Hepatic stellate cell (primary cell): ENCODE measurements at regions not wholly inside any gene's neighbourhood (a gene's known extent, or its start where the extent isn't known, plus 50 kb on each side); places are given as distances from the start of the nearest gene placed in this dataset.
"Not testable (repeated sequence)": the region's sequence is repeated elsewhere in the genome, so short reads cannot be mapped to it uniquely, and the experiment has no call there.

Experiments
- DNase-seq: peaks from one replicate; pipeline ENCODE4 v3.0.0; 2011; ENCODE audit warnings: low spot score

DNA sequence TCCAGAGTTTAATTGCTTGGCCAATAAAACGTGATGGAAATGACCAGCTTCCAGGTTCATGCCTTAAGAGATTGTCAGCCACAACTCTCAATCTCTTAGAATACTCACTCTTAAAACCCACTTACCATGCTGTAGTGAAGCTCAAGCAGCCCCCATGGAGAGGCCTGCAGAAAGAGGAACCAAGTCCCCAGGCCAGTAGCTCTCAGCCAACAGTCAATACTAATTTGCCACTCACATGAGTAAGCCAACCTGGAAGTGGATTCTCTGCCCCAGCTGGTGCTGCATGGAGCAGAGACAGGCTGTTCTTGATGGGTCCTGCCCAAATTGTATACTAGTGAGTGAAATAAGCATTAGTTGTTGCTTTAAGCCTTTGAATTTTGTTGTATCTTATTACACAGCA, 155.9 kb downstream of the OXSM start:
- no peak for DNase-seq

- no peak for DNase-seq
Observed at GRCh38 chr3:25952133-25952532, 162.2 kb downstream of the OXSM start.

GRCh38 chr3:25957026-25957425, 167.1 kb downstream of the OXSM start:
- no peak for DNase-seq

DNA sequence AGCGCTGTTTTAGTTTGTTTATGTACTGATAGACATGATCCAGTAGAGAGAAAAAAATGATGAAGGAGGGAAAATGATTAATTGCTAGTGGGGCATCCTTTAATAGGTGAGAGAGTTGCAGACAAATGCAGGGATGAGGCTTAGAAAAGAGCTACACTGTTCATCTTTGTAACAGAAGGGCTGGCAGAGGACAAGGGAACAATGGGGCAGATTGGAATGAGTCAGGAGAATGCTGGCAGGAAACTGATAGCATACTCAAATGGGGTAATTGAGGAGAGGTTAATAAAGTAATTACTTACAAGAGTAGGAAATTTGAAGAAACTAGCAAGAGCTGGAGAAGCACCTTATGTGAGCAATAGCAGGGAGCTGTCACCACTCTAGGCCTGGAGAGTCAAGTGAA, 170.9 kb downstream of the OXSM start:
- DNase-seq: no peak

DNA sequence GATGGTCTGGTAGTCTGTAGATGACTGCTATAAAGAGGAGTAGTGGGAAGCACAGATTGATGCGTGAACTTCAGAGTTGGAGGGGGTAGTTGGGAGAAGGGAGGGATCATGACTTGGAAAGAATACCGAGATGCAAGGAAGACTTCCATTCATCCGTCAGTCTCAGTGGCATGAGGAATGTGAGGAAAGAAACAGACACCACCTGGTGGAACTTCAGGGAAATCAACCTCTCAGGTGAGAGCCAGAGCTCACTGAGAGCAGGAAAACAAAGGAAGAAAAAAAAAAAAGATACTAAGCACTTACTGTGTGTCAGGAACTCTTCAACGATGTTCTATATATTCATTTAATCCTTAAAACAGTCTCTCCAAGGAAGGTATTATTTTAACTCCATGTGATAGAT, 172.4 kb downstream of the OXSM start:
- no peak for DNase-seq

DNA sequence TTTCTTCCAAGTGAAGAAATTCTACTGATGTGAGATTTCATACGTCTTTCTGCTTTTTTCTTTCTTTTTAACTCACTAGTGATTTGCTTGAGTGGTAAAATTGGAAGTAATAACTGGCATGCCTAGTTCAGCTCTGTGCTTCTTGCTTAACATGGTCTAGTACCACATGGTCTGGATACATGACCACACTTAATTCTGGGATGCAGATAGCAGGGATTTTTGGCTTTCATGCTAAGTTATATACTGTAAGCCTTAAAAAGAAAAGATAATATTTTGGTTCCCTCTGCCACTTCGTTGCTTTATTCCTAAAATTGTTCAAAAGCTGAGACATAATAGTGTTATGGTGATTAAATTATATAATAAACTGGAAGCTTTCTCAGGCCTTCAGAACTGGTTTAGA, 174.3 kb downstream of the OXSM start:
- no peak for DNase-seq

GRCh38 chr3:25967385-25967784, 177.5 kb downstream of the OXSM start:
- no peak for DNase-seq

DNA sequence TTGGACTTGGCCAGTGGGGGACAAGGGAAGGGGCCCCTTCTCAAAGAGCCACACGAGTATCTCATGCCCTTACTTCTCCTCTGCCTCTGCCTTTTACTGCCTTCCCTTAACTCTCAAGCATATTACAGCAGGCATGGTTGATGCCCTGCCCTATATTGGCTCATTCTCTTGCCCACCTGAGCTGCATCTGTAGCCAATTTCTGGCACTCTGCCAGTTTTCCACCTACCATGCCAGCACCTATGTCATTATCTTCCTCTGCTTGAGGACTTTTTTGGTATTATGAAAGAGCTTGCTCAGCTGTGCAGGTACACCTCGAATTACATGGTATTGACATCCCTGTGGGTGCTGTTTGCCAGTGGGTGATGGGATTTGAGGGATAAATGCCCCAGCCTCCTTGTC, 181.8 kb downstream of the OXSM start:
- no peak for DNase-seq

DNA sequence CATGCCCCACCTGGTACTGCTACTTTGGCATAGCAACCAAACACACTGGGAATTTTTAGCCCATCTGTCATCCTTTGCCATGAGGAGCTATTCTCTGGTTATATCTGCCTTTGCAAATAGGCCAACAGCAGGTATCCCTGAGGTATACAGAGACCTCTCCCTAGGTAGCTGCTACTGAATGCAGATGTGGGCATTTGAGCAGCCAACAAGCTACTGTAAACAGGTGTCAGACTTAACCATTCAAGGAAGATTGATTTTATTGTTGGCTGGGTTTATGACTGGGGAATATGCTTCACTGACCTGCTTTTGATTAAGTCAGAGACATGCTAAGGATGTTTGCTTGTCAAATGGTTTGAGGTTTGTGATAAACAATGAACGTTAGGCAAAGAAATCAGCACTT, 183.2 kb downstream of the OXSM start:
- no peak for DNase-seq

DNA sequence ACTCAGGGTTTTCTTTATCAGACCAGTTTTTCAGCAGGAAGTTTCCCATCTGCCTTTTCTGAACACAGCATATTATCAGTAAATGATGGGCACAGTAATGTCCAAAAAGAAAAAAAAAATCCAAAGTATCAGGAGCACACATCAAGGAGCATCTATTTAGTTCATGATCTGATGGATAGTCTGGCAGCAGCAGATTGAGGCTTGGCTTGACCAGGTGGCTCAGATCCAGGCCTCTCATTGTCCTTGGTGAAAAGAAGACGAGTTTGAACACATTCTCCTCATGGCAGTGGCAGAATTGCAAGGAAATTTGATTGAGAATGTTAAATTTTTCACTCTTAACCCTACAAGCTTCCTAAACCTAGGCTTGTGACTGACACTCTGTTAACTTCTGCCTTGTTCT, 192.9 kb downstream of the OXSM start:
- DNase-seq: no peak

GRCh38 chr3:25985621-25986020, 195.7 kb downstream of the OXSM start:
- DNase-seq: no peak

DNA sequence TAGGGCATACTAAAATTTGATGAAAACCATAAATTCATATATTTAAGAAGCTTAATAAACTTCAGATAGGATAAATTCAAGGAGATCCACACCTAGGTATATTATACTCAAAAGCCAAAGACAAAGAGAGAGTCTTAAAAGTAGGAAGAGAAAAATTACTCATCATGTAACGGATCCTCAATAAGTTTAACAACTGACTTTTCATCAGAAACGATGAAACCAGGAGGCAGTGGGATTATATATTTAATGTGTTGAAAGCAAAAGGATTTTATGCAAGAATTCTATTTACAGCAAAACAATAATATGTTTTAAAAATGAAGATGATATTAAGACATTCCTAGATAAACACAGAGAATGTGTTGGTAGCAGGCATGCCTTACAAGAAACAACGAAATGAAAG, 202.7 kb downstream of the OXSM start:
- no peak for DNase-seq

- DNase-seq: no peak
Observed at GRCh38 chr3:26004172-26004571, 214.3 kb downstream of the OXSM start.

DNA sequence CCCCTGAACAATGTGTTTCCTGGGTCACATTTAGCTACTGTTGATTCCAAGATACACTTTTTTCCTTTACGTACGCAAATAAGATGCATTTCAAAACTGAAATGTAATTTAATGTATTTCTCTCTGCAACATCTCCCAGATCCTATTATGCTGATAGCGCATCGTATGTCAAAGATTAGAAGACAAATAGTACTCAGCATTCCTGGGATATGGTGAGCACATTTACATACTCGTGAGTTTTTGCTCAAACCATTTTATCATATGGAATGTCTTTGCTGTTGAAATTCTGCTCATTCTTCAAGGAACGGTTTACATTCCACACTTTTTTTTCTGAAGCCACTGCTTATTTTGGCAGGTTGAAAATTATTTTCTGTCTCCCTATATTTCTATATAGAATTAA, 221.4 kb downstream of the OXSM start:
- DNase-seq: no peak

DNA sequence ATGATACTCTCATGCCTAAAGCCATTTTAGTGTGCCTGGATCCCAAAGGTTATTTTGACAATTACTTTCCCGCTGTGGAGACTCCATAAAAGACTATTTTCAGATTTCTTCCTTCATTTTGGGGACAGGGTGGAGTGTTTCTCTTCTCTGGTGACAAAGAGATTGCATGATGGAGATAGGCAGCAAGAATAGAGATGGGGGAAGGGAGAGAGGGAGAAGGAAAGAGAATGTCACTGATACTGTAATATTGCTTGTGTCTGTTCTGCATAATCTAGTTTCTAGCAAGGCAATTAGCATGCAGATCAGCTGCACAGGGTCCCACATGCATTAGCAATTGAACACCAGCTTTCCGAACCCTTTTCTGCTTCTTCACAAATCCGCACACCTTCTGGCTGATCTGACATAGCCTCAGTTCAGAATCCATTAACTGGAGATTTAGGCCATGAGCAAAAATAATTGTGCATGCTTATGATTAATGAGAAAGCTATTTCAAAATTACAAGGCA, 222.4 kb downstream of the OXSM start:
- no peak for DNase-seq

GRCh38 chr3:26015752-26016151, 225.9 kb downstream of the OXSM start:
- DNase-seq: no peak

- DNase-seq: no peak
Observed at GRCh38 chr3:26018889-26019288, 229.0 kb downstream of the OXSM start.

DNA sequence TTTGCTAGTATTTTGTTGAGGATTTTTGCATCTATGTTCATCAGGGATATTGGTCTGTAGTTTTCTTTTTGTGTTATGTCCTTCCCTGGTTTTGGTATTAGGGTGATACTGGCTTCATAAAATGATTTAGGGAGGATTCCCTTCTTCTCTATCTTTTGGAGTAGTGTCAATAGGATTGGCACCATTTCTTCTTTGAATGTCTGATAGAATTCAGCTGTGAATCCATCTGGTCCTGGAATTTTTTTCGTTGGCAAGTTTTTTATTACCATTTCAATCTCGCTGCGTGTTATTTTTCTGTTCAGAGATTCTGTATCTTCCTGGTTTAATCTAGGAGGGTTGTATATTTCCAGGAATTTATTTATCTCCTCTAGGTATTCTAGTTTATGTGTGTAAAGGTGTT, 234.3 kb downstream of the OXSM start:
- DNase-seq: not testable (repeated sequence)

- no peak for DNase-seq
Observed at GRCh38 chr3:26029321-26029720, 239.4 kb downstream of the OXSM start.

DNA sequence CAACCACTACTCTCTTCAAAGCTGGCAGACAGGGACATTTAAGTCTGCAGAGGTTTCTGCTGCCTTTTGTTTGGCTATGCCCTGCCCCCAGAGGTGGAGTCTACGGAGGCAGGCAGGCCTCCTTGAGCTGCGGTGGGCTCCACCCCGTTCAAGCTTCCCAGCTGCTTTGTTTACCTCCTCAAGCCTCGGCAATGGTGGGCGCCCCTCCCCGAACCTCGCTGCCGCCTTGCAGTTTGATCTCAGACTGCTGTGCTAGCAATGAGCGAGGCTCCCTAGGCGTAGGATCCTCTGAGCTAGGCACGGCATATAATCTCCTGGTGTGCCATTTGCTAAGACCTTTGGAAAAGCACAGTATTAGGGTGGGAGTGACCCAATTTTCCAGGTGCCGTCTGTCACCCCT, 252.2 kb downstream of the OXSM start:
- not testable (repeated sequence) for DNase-seq

DNA sequence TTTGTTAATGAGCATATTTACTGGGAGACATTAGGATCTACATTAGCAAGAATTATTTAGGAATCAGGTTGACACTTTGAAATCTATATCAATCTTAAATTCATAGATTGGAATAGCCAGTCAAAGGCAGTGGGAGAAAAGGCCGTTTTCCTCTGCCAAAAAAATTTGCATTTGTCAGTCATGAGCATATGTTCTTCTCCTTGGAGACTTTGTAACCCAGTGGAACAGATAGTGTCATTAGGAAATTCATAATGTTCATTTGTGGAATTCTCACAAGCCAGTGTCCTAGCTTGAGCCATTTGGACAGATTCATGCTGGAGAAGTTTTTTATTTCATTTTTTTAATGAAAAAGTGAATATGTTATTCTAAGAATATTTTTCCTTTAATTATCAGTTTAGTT, 260.1 kb downstream of the OXSM start:
- DNase-seq: no peak

DNA sequence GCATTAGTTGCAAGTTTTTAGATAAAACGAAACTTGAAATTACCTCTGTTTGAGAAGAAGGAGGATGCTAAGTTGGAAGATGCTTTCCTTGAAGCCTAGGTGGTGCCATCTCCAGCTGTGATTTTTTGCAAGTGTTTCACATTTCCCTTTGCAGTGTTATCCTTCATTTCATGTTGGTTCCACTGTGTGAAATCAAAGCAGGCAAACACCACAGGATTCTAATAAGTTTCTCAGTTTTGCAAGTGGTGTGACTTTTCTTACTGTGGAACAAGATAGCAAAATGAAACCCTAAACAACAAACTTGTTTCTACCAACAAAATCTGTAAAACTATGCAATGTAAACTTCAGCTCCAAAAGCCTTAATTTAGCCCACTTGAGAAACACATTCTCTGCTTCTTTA, 260.9 kb downstream of the OXSM start:
- no peak for DNase-seq

DNA sequence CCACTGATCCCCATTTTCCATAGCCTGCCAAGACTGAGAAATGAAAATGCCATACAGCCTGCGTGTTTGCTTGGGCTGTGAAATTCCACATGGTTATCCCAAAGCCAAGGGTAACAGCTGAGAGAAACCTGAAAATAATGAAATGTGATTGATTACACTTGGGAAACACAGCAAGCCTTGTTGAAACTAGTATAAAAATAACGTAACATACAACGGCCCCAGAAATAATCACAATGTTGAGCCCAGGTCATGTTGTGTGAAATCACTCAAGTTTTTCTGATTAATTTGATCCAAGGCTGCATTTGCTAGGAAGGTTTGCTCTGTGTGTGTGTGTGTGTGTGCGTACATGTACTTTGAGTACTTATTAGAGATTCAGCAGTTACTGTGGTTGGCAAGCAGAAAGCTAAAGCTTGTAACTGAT, 269.0 kb downstream of the OXSM start:
- DNase-seq: no peak

DNA sequence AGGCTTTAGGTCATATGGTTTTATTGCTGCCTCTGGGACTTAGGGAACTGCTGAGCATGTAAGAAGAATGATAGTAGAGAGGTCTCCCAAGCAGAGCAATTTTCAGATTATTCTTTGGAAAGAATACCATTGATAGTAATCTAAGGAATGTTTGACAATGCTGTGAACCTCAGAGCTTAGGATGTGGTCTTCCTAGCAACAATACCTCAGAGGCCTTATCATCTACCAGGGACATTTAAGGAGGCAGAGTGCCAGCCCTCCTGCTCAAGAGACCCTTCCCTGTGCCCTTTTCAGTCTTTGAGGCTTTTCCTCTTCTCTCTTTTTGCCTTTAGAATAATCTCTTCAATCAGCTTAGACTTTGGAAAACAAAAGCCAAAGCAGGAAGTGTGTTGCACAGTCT, 272.1 kb downstream of the OXSM start:
- DNase-seq: no peak

DNA sequence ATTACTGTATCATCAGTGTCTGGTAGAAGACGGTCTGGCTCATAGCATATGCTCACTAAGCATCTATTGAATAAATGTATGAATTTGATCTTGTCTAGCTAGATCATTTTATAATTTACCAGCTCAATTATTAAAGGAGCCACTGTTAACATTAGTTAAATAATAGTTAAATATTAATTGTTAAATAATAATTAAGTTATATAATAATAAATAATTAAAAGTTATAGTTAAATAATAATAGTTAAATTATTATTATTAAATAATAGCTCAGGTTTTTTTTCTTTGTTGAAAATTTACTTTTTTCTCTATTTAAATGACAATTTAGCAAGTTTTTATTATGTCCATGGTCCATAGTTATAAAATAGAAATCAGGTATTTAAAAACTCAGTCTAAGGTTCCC, 274.4 kb downstream of the OXSM start:
- DNase-seq: no peak
